Renal pelvis (tissue), 1 donor: ENCODE measurements at regions not wholly inside any gene's neighbourhood (a gene's known extent, or its start where the extent isn't known, plus 50 kb on each side); places are given as distances from the start of the nearest gene placed in this dataset.

Experiments used
- DNase-seq: peaks from one replicate; pipeline ENCODE4 v3.0.0-alpha.2; 2013

DNA sequence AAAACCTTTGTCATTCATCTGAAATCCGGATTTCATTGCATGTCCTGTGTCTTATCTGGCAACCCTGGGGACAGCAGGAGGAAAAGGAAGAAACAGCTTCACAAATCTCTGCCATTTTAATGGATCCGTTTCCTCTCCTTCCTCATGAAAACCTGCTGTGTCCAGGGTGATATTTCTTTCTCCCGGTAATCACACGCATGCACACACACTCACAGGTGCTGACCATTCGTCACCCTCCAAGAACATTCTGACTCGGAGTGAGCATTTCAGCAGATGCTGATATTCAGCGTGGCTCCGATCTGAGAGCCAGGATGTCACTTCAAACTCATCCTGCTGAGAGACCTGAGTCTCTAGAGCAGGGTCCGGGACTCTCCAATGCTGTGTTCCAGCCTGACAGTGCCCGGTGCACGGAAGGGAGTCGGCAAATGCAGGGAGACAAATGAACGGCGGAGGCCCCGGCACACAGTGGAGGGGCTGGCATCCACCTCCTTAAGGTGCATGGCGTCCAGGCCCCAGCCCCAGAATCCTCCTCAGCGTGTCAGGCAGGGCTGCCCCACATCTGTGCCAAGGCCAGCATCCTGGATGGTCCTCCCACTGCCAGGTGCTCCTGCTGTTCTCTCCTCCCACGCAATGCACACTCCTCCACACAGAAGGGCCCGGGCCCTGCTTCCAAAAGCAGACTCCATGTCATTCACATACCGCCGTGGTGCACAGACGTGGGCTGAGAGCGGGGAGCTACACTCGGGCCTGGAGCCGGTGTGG lies 70.7 kb downstream of the RBFOX3 start:
- no peak for DNase-seq

DNA sequence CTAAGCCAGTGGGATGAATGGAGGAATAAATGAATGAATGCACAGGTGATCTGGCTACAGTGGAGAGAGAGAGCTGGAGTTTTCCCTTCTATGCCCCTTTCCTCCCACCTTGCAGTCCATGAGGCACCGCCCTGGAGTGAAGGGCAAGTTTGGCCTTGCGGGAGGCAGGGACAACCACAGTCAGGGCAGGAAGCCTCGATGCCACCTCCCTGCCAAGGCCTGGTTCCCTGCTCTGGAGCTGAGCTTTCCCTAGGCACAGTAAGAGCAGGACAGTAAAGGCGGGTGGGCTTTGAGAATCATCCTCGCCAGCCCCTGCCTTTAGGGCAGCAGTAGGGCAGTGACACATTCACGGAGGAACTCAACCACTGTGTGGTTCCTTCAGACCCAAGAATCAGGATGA lies 72.6 kb downstream of the RBFOX3 start:
- DNase-seq = no peak

DNA sequence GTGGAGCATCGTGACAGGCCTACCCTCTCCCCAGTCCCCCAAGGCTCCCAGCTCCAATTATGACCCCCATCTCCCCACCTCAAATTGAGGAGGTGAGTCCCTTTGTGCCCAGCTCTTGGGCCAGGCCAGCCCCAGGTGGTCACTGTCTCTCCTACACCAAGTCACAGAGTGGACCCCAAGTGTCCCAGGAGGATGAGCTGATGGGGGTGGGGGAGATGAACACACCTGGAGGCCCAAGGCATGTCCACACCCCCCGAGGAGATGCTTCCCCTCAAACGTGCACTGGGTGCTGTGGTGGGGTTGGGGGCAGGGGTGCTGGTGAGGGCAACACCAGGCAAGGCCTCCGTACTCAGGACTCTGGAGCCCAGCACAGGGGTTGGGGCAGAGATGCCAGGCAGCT lies 73.2 kb downstream of the RBFOX3 start:
- DNase-seq = no peak

DNA sequence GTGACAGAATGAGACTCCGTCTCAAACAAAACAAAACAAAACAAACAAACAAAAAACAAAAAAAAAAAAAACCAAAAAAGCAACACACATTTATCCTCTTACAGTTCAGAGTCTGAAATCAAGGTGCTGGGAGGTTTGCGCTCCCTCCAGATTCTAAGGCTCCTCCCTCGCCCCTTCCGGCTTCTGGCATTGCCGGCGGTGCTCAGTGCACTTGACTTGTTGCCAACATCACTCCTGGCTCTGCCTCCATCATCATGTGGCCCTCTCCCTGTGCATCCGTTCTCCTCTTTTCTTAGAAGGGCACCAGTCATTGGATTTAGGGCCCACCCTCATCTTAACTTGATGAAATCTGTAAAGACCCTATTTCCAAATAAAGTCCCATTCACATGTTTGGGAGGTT lies 73.8 kb downstream of the RBFOX3 start:
- DNase-seq = no peak

DNA sequence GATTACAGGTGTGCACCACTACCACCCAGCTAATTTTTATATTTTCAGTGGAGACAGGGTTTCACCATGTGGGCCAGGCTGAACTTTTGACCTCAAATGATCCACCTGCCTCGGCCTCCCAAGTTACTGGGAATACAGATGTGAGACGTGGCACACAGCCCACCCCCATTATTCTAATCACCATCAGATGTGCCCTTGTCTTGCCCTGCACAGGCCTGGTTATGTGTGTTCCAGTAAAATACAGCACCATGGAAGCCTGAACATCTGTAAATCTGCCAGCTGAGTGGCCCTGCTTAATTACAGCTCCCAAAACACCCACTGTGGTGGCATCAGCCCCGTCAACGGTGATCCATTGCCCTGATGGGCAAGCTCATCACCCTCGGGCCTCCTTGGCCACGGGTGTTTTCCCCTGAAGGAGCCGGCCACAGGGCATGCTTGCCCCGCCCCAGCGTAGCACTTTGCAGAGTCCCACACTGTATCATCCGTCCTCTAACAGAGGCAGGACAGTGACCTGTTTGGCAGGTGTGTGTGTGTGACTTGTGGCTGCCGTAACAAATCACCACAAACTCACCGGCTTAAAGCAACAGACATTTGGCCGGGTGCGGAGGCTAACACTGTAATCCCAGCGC lies 74.5 kb downstream of the RBFOX3 start:
- DNase-seq = no peak

DNA sequence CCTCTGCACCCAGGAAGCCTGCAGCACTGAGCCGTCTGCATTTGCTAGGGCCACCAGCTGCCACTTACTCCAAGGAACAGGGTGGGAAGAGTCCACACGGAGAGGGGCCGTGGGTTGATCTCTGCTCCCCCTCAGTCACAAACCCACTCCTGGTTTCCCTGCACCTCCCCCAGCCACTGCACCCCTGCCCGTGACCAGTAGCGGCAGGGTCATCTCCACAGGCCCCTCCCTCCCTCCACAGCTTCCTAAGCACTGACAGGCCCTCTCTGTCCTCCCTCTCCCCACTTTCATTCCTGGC lies 75.2 kb downstream of the RBFOX3 start:
- no peak for DNase-seq

DNA sequence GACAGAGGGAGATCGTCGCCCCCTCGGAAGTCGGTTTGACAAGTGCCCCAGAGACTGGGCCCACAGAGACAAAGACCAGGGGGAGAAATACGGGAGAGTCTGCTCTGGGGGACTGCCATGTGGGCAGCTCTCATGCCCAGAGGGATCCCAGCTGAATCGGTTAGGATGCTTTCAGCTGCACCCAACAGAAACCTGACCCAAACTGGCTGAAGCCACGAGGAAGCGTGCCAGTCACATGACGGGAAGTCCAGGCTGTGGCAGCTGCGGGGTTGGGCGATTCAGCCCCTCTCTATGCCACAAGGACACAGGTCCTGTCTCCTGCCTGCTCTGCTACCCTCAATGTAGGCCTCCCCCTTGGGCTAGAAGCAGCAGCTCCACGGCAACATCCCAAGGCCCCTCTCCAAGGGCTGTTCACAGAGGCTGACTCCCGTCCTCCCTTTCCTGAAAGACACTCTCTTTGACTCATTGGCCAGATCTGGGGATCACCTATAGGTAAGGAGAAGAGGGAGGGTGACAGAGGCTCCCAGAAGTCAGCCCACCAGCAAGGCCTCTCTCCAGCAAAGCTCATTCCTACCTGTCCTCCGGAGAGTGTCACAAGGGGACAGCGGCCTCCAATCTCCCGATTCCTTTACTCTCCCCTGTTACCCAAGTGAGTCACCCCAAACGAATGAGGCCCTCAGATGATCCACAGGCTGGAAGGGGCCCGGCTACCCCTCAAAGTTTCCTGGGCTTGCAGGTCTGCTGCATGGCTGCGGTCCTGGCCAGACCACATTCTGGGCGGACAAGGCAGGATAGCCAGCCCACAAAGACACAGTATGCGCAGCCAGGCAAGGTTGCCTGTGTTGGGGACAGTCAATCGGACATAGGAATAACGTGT lies 75.8 kb downstream of the RBFOX3 start:
- no peak for DNase-seq

DNA sequence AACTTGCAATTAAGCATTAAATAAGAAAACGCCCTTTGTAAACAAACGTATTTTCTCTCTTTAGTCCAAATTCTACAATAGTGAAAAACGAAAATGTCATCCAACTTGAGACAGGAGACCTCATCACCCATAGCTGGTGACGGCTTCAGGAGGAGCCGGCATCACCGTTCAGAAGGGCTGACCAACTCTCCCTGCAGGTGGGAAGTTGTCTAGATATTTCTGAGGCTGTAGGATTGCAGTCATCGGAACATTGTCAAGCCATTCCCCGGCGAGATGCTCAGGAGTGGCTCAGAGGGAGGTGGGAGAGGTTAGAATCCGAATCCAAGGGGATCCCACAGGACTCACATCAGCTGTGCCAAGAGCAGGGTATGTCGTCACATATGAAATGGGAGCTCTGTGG lies 76.7 kb downstream of the RBFOX3 start:
- no peak for DNase-seq

DNA sequence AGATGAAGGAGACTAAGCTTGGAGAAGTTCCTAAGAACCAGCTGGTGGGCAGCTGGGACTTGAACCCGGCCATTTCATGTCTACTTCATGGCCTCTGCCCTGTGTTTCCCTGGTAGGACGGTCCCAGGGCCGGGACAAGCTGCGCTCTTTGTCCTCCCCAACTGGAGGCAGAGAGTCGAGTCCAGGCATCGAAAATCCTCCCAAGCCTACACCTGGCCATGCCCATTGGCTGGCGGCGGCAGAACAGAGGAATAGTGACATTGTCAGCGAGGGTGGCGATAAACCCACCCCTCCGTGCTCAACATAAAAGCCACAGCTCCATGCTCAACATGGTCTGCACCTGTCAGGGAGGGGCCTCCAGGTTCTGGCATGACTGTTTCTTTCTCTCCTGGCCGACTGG lies 77.7 kb downstream of the RBFOX3 start:
- DNase-seq = no peak

DNA sequence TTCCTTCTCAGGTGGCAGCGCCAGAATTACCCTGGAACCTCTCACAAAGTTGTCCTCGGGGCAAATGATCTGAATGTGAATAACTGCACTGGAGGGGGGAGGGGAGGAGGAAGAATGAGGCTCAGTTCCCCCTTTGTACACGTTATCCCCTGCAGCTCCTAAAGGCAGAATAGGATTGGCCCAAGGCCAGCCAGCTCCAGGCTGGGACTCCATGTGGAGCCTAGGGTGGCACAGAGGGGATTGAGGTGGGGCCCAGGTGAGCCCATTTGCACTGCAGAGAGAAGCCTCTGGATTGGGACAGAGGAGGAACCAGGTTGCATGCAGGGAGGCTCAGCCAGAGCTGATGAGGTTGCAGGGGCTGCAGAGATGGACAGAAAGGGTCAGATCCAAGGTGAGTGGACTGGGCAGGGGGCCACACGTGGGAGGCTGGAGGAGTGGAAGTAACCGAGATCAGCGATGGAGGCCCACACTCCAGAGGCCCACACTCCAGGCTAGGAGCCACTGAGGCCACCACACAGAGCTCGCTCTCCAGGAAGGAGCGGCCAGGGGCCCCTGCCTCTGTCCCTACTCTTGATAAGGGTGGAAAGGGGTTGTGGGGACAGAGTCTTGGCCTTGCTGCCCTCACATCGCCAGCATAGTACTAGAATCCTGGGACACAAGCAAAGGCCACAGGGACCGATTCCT lies 78.6 kb downstream of the RBFOX3 start:
- no peak for DNase-seq

DNA sequence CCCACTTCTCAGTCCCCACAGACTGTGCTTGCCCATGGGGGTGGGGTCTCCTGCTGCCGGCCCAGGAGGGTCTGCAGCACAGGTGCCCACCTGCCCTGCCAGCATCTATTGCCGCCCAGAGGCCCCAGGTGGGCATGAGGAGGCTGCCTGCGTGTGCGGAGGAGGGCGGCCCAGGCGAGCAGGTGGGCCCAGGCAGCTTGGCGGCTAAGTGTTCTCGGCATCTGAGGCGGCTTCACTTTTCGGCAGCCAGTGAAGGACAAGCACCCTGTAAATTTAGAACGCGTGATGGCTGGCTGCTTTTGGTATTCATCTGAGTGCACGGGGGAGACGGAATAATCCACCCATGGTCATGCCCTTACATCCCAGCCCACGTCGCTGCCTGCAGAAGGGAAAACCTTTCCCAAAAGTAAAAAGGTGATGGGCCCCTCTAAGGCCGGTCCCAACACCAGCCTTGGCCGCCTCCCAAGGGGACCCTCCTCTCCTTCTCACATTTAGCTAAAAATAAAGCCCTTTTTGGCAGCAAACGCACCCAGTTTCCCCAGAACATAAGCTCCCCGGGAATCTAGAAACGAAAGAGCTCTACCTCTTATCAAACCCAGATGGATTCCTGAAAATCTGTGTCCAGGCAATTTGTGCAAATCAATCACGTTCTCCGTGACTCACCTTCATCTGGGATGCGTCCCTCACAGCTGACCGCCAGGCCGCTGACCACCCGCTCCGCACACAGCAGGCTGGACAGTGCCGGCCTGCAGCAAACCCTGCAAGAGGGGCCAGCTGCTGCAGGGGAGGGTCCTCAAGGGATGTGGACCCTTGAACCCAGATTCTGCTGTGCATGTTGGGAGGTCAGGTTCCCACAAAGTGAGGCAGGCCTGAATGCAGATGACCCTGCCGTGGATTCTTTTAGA lies 79.4 kb downstream of the RBFOX3 start:
- no peak for DNase-seq

DNA sequence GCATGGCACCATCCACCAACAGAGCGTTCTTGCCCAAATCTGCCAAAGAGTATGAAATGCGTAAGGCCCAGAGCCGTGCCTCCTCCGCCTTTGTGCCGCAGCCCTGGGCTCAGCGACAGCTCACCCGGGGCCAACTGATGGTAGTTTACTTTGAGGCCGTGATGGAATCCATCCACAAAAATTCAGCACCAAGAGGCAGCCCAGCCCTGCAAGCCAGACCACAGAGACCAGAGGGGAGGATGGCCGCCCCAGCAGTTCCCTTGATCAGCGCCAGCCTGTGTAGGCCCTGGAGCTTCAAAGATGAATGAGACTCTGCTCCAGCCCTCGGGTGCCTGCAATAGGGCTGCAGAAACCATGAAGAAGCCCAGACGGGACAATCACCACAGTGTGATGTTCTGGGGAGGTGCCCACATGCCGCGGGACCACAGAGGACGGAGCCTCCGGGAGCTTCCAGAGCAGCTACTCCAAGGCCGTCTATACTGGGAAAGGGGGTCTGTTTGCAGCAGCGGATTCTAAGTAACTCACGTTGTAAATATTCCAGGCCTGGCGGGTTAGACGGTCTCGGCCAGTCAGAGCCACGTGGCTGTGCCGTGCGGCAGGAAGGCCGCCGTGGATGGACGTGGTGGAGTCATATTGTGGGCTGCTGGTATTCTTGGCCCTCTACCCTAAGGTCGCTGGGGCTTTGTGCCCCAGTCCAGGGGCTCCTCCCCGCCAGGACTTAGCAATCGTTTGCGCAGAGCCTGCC lies 80.3 kb downstream of the RBFOX3 start:
- no peak for DNase-seq

DNA sequence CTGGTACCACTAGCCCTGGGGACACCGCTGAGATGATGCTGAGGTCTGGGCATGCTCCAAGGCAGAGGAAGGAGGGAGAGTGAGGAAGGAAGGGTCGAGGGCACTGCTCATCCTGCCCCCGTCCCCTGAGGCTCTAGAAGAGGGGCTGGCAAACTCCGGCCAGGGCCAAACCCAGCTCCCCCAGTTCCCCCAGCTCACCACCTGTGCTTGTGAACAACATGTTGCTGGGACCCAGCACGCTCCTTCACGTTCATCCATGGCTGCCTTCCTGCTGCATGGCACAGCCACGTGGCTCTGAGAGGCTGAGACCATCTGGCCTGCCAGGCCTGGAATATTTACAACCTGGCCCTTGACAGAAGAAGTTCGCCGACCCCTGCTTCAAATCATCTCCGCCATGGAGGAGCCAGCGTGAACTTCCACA lies 81.2 kb downstream of the RBFOX3 start:
- no peak for DNase-seq

DNA sequence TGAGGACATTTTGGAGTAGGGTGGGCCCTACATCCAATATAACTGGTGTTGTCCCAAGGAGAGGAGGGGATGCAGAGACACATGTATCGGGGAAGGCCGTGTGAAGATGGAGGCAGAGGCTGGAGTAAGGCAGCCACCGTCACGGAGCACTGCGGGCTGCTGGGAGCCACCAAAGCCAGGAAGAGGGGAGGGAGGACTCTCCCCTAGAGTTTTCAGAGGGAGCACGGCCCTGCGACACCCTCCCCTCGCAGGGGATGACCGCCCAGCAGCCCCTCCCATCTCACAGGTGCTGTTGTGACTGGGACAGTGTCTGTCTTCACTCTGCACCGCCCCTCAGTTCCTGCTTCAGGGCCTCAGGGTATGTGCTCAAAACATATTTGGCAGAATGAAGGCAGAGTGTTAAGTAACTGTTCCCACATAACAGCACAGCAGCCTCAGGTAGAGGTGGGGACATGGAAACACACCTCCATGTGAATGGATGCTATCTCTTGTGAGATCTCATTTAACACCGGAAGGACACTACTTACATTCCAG lies 82.2 kb downstream of the RBFOX3 start:
- no peak for DNase-seq

DNA sequence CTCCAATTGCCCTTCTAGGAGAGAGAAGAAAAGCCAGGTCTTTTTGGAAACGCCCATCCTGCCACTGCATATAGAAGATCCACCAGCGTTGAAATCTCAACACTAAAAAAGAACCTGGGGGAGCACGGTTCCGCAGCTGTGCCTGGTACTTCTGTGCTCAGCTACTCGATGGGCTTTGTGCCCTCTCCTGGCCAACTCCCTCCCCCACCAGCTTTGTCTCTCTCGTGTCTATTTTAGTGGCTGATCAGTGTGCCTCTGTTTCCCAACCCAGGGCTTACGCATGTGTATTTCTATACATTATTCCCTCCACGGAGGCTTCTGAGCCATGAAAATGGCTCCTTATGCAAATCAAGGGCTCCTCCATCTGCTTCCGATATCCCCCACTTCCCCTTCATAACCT lies 83.5 kb downstream of the RBFOX3 start:
- DNase-seq = no peak

DNA sequence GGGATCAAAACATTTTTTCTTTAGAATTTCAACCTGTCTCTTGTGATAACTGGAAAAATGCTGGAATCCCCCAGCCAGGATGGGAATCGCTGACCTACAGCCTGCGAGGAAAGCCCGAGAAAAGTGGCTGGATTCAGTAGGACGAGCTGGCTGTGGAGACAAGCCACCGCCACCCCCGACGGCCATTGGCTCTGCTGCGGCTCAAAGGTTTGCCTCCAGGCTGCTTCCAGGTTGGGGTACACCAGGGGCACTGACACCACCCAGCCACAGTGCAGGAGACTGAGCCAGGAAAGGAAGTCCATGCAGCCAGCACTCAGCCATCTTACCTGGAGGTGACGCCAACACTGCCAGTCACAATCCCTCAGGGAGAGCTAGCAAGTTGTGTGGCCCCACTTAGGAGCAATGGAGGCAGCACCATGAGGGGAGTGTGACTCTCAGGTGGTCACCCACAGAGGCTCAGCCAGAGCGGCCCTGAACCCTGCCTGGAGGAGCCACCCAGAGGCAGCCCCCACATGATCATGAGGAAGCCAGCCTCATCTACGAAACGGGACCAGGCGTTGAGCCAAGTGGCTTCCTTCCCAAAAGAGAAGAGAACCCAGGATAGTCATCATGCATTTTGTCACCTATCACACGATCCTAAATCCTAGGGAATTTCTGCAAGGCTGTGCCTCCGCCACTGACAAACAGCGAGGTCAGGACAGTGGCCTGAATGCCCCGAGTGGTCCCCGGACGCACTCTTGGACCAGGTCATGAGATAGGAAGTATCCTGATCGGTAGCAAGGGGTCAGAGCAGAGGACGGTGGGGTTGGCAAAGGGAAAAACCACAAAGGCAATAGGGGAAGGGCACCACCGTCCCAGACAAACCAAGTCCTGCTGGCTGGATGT lies 84.8 kb downstream of the RBFOX3 start:
- DNase-seq = no peak

DNA sequence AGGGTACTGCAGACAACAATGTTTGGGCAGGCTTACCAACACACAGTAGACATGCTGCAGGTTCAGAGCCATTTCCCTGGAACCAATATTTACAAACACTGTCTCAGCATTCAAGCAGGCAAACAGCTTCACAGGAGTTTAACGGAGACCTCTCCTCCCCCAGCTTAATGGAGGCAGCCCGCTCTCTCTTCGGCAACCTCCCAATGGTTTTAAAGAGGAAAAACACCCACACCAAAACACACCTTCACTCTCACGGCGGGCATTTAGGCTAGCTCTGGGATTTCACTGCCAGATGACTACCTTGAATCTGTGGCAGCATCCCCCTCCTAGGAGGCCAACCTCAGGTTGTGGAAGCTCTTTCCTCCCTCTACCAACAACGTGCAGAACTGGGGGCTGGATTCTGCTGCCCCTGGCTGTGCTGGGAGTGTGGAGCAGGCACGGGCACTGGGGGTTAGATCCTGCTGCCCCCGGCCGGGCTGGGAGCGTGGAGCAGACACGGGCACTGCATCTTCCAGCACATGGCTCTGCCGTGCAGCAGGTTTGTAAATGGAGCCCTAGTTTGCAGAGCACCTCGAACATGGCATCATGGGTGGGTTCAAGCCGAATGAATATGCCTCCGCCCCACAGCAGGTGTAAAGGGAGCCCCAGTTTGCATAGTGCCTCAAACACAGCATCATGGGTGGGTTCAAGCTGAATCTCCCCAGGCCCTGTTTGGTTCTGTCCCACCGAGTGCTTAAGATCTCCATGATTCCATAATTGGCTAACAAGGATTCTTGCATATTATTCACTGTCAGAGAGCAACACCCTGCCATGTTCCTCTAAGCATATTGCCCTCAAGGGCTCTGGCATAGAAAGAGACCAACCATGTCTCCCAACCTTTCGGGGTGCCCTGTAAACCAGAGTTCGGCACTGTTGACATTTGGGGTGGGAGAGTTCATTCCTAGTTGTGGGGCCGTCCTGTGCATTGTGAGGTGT lies 86.4 kb downstream of the RBFOX3 start:
- DNase-seq = no peak

DNA sequence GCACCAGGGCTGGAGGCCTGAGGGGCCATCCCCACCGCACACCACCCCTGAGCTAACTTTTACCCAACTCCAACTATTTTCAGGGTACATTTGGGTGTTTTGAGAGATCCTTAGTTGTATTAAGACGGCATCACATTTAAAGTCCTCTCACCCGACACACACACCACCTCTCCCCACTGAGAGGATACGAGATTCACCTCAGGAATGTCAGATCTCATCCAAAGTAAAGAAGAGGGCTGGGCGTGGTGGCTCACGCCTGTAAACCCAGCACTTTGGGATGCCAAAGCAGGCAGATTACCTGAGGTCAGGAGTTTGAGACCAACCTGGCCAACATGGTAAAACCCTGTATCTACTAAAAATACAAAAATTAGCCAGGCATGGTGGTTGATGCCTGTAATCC lies 88.4 kb downstream of the RBFOX3 start:
- DNase-seq = no peak
